Liver (tissue), 8 donors: ENCODE measurements at regions not wholly inside any gene's neighbourhood (a gene's known extent, or its start where the extent isn't known, plus 50 kb on each side); places are given as distances from the start of the nearest gene placed in this dataset.

Source experiments
- DNase-seq: peaks from one replicate; pipeline ENCODE4 v3.0.0-alpha.2; 2017; ENCODE audit warnings: low spot score
- H3K27ac ChIP-seq, 2 donors: one replicate each; pipeline ENCODE4 v1.7.0; 2013; ENCODE audit warnings: inconsistent platforms in 2 of 2, low read length in 2 of 2, control low read depth in 1 of 2, low read depth in 1 of 2, mild to moderate bottlenecking in 1 of 2
- H3K27me3 ChIP-seq, 4 donors: one replicate each; pipeline versions ENCODE4 v1.6.1 to v1.7.0; 2013; ENCODE audit warnings: low read length in 3 of 4, inconsistent platforms in 1 of 4, mild to moderate bottlenecking in 1 of 4, moderate library complexity in 1 of 4; ENCODE audit not compliant: control insufficient read depth in 4 of 4, insufficient read depth in 4 of 4
- H3K36me3 ChIP-seq, 4 donors: one replicate each; pipeline versions ENCODE4 v1.6.1 to v1.7.0; 2013; ENCODE audit warnings: low read length in 3 of 4, mild to moderate bottlenecking in 3 of 4, low read depth in 1 of 4, moderate library complexity in 1 of 4; ENCODE audit not compliant: control insufficient read depth in 4 of 4, insufficient read depth in 3 of 4
- H3K4me1 ChIP-seq, 4 donors: one replicate each; pipeline versions ENCODE4 v1.6.1 to v1.7.0; 2013; ENCODE audit warnings: low read length in 3 of 4, mild to moderate bottlenecking in 3 of 4, moderate library complexity in 1 of 4; ENCODE audit not compliant: control insufficient read depth in 4 of 4, insufficient read depth in 4 of 4
- H3K4me3 ChIP-seq, 3 donors: one replicate each; pipeline versions ENCODE4 v1.6.1 to v1.7.0; 2013; ENCODE audit warnings: low read length in 3 of 3, control low read depth in 1 of 3, low read depth in 1 of 3, mild to moderate bottlenecking in 1 of 3
- H3K9ac ChIP-seq, 2 donors: one replicate each; pipeline ENCODE4 v1.7.0; 2013; ENCODE audit warnings: low read length in 2 of 2, mild to moderate bottlenecking in 2 of 2, moderate library complexity in 2 of 2, control low read depth in 1 of 2, low read depth in 1 of 2
- H3K9me3 ChIP-seq, 4 donors: one replicate each; pipeline versions ENCODE4 v1.6.1 to v1.7.0; 2013; ENCODE audit warnings: low read length in 3 of 4; ENCODE audit not compliant: control insufficient read depth in 4 of 4
- ATF3 ChIP-seq: IDR thresholded peaks from 2 replicates; pipeline ENCODE4 v1.6.1; 2016; ENCODE audit warnings: antibody characterized with exemption
- CTCF ChIP-seq: fragments of 150-350 bp; IDR thresholded peaks from 2 replicates; pipeline ENCODE4 v1.5.1; 2017; ENCODE audit warnings: improper control_type of control experiment, low read depth, low read length; ENCODE audit not compliant: missing input control
- EGR1 ChIP-seq, 2 donors: IDR thresholded peaks; 2 replicates each; pipeline ENCODE4 v1.6.1; 2016 to 2018; ENCODE audit warnings: antibody characterized with exemption in 2 of 2, low read depth in 2 of 2
- FOXA1 ChIP-seq: IDR thresholded peaks from 2 replicates; pipeline ENCODE4 v1.6.1; 2016; ENCODE audit warnings: antibody characterized with exemption
- FOXA2 ChIP-seq: IDR thresholded peaks from 2 replicates; pipeline ENCODE4 v1.6.1; 2016; ENCODE audit warnings: antibody characterized with exemption
- GABPA ChIP-seq, 2 donors: IDR thresholded peaks in 1 of 2; conservative IDR thresholded peaks in 1 of 2; 2 replicates each; pipeline ENCODE4 v1.6.1; 2016; ENCODE audit warnings: antibody characterized with exemption in 2 of 2, mild to moderate bottlenecking in 1 of 2, moderate library complexity in 1 of 2
- HNF4A ChIP-seq, 2 donors: conservative IDR thresholded peaks; 2 replicates each; pipeline ENCODE4 v1.6.1; 2016; ENCODE audit warnings: antibody characterized with exemption in 2 of 2, mild to moderate bottlenecking in 2 of 2
- HNF4G ChIP-seq: IDR thresholded peaks from 2 replicates; pipeline ENCODE4 v1.6.1; 2016; ENCODE audit warnings: antibody characterized with exemption
- JUND ChIP-seq, 2 donors: IDR thresholded peaks; 2 replicates each; pipeline ENCODE4 v1.6.1; 2016; ENCODE audit warnings: antibody characterized with exemption in 2 of 2
- MAX ChIP-seq: IDR thresholded peaks from 2 replicates; pipeline ENCODE4 v1.6.1; 2016; ENCODE audit warnings: antibody characterized with exemption
- NR2F2 ChIP-seq: IDR thresholded peaks from 2 replicates; pipeline ENCODE4 v1.6.1; 2016; ENCODE audit warnings: antibody characterized with exemption
- RAD21 ChIP-seq, 2 donors: IDR thresholded peaks; 2 replicates each; pipeline ENCODE4 v1.6.1; 2016; ENCODE audit warnings: antibody characterized with exemption in 2 of 2, mild to moderate bottlenecking in 2 of 2
- REST ChIP-seq: IDR thresholded peaks from 2 replicates; pipeline ENCODE4 v1.6.1; 2016; ENCODE audit warnings: antibody characterized with exemption, mild to moderate bottlenecking
- RXRA ChIP-seq, 2 donors: IDR thresholded peaks; 2 replicates each; pipeline ENCODE4 v1.6.1; 2017 to 2018; ENCODE audit warnings: antibody characterized with exemption in 2 of 2, mild to moderate bottlenecking in 1 of 2
- SP1 ChIP-seq: IDR thresholded peaks from 2 replicates; pipeline ENCODE4 v1.6.1; 2018; ENCODE audit warnings: antibody characterized with exemption, mild to moderate bottlenecking
- TAF1 ChIP-seq: conservative IDR thresholded peaks from 2 replicates; pipeline ENCODE4 v1.6.1; 2016; ENCODE audit warnings: antibody characterized with exemption, mild to moderate bottlenecking
- YY1 ChIP-seq: IDR thresholded peaks from 2 replicates; pipeline ENCODE4 v1.6.1; 2016; ENCODE audit warnings: antibody characterized with exemption, mild to moderate bottlenecking
- ZBTB33 ChIP-seq: IDR thresholded peaks from 2 replicates; pipeline ENCODE4 v1.6.1; 2016; ENCODE audit warnings: antibody characterized with exemption
- WGBS: extraction: QIAGEN DNeasy Blood & Tissue Kit; methylation state at CpG from one replicate; pipeline ENCODE4 v1.1.7; 2013; 5-methylcytosine and 5-hydroxymethylcytosine counted together
- donor health status: healthy.
- donor health status: healthy.
- donor health status: healthy.
- donor health status: healthy.
- donor health status: healthy.

GRCh38 chrX:99172958-99173357 is 1237.1 kb downstream of the PCDH19 start:
- no peak for DNase-seq
- no peak overlapping the region for H3K4me3 ChIP-seq
- 76% methylated on average over 3 of the region's 3 CpGs for WGBS

GRCh38 chrX:99142745-99143144 is 1267.3 kb downstream of the PCDH19 start:
- whole genome bisulfite sequencing: 38% methylated on average over 2 of the region's 2 CpGs
- Histone ChIP-seq H3K9ac (no peak overlapping the region), H3K36me3 (no peaks in the 10 kb centered on the region), H3K4me3 (no peak overlapping the region), H3K9me3 (peaks cover 0 to 4% (median 0%) of the 10 kb centered on the region in 4 donors), H3K27ac (no peak overlapping the region), H3K4me1 (no peaks in the 10 kb centered on the region), H3K27me3 (no peaks in the 10 kb centered on the region)
- TF ChIP-seq HNF4A (conservative IDR thresholded peaks at IDR 0.05) (no peak), REST (no peak), ATF3 (no peak), SP1 (no peak), TAF1 (no peak), RXRA (IDR thresholded peaks at IDR 0.05) (no peak), MAX (no peak), JUND (IDR thresholded peaks at IDR 0.05) (no peak), GABPA (IDR thresholded peaks at IDR 0.05 in 1 of 2, conservative IDR thresholded peaks at IDR 0.05 in 1 of 2) (no peak), RAD21 (IDR thresholded peaks at IDR 0.05) (no peak), NR2F2 (no peak), YY1 (no peak), FOXA1 (no peak), HNF4G (no peak), FOXA2 (no peak), ZBTB33 (no peak), CTCF (no peak), EGR1 (IDR thresholded peaks at IDR 0.05; ENCODE audit: low read depth in 2 of 2) (no peak)
- no peak for DNase-seq

More at GRCh38 chrX:99172958-99173357, 1237.1 kb downstream of the PCDH19 start:
- no peaks in the 10 kb centered on the region for H3K36me3 ChIP-seq
- no peak overlapping the region for H3K27ac ChIP-seq
- H3K4me1 ChIP-seq: no peaks in the 10 kb centered on the region
- no peaks in the 10 kb centered on the region for H3K27me3 ChIP-seq
- H3K9ac ChIP-seq: no peak overlapping the region
- H3K9me3 ChIP-seq: no peaks in the 10 kb centered on the region
- TF ChIP-seq FOXA1: no peak
- no peak for TF ChIP-seq CTCF
- TF ChIP-seq HNF4G: no peak
- no peak for TF ChIP-seq YY1
- TF ChIP-seq RAD21 (IDR thresholded peaks at IDR 0.05): peak; percentile 41 to 62
- no peak for TF ChIP-seq FOXA2
